ENCODE measurements at regions not wholly inside any gene's neighbourhood (a gene's known extent, or its start where the extent isn't known, plus 50 kb on each side); places are given as distances from the start of the nearest gene placed in this dataset.
"Not testable (repeated sequence)": the region's sequence is repeated elsewhere in the genome, so short reads cannot be mapped to it uniquely, and the experiment has no call there.

GRCh38 chr3:130800829-130801228 lies 54.2 kb upstream of the PIK3R4 start:
- Histone ChIP-seq H3K4me3 (ENCODE audit: low read depth, low read length) (no peak overlapping the region), H3K4me1 (no peaks in the 10 kb centered on the region), H3K36me3 (no peaks in the 10 kb centered on the region), H3K9me3 (no peaks in the 10 kb centered on the region), H3K27me3 (no peaks in the 10 kb centered on the region)
- no peak for DNase-seq
- no peak for TF ChIP-seq CTCF (IDR thresholded peaks at IDR 0.05; ENCODE audit: low read depth, low read length)

- no peaks in the 10 kb centered on the region for H3K36me3 ChIP-seq
- no peak for TF ChIP-seq CTCF (IDR thresholded peaks at IDR 0.05; ENCODE audit: low read depth, low read length)
- H3K4me3 ChIP-seq (ENCODE audit: low read depth, low read length), result no peak overlapping the region
- DNase-seq, result no peak
- no peaks in the 10 kb centered on the region for H3K4me1 ChIP-seq
- H3K9me3 ChIP-seq, result no peaks in the 10 kb centered on the region
- no peaks in the 10 kb centered on the region for H3K27me3 ChIP-seq
Observed at GRCh38 chr3:130801473-130801872, 54.8 kb upstream of the PIK3R4 start.

- Histone ChIP-seq H3K4me3 (ENCODE audit: low read depth, low read length) (no peak overlapping the region), H3K9me3 (no peaks in the 10 kb centered on the region), H3K27me3 (no peaks in the 10 kb centered on the region), H3K36me3 (no peaks in the 10 kb centered on the region), H3K4me1 (no peaks in the 10 kb centered on the region)
- no peak for DNase-seq
- TF ChIP-seq CTCF (IDR thresholded peaks at IDR 0.05; ENCODE audit: low read depth, low read length), result no peak
Observed at GRCh38 chr3:130811557-130811956, 64.9 kb upstream of the PIK3R4 start.

DNA sequence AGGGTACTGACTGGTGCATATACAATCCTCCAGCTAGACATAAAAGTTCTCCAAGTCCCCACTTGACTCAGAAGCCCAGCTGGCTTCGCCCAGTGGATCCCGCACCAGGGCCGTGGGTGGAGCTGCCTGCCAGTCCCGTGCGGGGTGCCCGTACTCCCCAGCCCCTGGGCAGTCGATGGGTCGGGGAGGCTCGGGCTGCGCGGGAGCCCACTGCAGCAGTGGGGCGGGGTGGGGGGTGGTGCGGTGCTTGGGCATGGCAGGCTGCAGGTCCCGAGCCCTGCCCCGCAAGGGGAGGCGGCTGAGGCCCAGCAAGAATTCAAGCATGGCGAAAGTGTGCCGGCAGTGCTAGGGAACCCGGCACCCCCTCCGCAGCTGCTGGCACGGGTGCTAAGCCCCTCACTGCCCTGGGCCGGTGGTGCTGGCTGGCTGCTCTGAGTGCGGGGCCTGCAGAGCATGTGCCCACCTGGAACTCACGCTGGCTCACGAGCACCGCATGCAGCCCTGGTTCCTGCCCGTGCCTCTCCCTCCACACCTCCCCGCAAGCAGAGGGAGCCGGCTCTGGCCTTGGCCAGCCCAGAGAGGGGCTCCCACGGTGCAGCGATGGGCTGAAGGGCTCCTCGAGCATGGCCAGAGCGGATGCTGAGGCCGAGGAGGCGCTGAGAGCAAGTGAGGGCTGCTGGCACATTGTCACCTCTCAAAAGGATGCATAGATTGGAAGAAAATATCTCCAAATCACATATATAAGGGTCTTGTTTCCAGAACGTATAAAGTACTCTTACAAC lies 68.3 kb upstream of the PIK3R4 start:
- H3K4me3 ChIP-seq (ENCODE audit: low read depth, low read length), result no peak overlapping the region
- DNase-seq, result no peak

DNA sequence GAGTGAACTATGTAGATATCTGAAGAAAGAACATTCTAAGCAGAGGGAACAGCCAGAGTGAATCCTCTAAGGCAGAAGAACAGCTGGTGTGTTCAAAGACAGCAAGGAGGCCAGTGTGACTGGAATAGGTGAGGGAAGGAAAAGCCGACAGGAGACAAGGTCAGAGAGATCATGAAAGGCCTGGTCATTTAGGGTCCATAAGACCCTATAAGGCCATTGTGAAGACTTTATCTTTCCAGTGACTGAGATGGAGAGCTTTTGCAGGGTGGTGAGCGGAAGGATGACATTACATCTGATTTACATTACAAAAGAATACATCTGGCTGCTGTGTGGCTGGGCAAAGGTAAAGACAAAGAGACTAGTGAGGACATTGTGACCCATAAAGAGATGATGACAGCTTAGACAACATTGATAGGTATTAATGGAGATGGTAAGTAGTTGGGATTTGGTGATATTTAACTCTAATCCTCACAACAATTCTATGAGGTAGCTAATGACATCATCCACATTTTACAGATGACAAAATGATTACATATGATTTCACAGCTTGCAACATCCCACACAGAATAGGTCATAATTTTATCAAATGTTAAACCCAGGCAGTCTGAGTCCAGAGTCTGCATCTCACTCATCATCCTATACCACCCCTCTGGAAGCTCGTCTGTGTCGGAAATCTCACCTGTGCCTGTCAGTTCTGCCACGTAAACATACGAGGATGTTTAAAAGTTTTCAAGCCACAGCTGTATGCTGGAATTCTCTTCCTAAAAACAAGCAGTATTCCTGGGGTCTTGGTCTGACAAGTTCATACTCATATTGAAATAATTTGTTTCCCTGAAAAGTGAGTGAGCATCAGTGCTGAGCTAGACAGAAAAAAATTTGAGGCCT lies 70.2 kb upstream of the PIK3R4 start:
- TF ChIP-seq CTCF (IDR thresholded peaks at IDR 0.05; ENCODE audit: low read depth, low read length), result no peak
- DNase-seq, result no peak

More for the DNA sequence above, 68.3 kb upstream of the PIK3R4 start:
- Histone ChIP-seq H3K36me3 (no peaks in the 10 kb centered on the region), H3K27me3 (no peaks in the 10 kb centered on the region), H3K9me3 (no peaks in the 10 kb centered on the region), H3K4me1 (no peaks in the 10 kb centered on the region)
- TF ChIP-seq CTCF (IDR thresholded peaks at IDR 0.05; ENCODE audit: low read depth, low read length), result no peak

DNA sequence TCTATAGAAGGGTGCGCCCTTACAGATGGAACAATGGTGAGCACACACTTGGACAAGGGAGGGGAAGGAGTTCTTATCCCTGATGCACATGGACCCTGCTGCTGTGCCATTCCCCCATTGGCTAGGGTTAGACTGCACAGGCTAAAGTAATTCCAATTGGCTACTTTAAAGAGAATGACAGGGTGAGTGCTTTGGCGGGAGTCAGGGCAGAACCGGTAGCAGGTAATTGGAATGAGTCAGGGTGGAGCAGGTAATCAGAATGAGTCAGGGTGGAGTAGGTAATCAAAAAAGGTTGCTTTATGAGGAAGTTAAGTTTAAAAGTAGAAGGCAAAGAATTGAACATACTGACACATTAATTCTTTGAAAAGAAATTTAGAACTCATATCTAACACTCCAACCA lies 71.4 kb upstream of the PIK3R4 start:
- H3K4me3 ChIP-seq (ENCODE audit: low read depth, low read length); H3K9me3 ChIP-seq; DNase-seq; H3K4me1 ChIP-seq; H3K27me3 ChIP-seq; H3K36me3 ChIP-seq: not testable (repeated sequence)

More for the DNA sequence above, 70.2 kb upstream of the PIK3R4 start:
- H3K4me1 ChIP-seq, result no peaks in the 10 kb centered on the region
- no peak overlapping the region for H3K4me3 ChIP-seq (ENCODE audit: low read depth, low read length)
- H3K9me3 ChIP-seq, result no peaks in the 10 kb centered on the region
- no peaks in the 10 kb centered on the region for H3K27me3 ChIP-seq
- H3K36me3 ChIP-seq, result no peaks in the 10 kb centered on the region
